ENCODE measurements at regions not wholly inside any gene's neighbourhood (a gene's known extent, or its start where the extent isn't known, plus 50 kb on each side); places are given as distances from the start of the nearest gene placed in this dataset.
"Not testable (repeated sequence)": the region's sequence is repeated elsewhere in the genome, so short reads cannot be mapped to it uniquely, and the experiment has no call there.

GRCh38 chr14:37787879-37788494 lies 192.6 kb downstream of the TTC6 start:
- no peak for DNase-seq

GRCh38 chr14:37791384-37792036 lies 196.1 kb downstream of the TTC6 start:
- no peak for DNase-seq

GRCh38 chr14:37792124-37792523 lies 196.7 kb downstream of the TTC6 start:
- DNase-seq, result no peak

- no peak for DNase-seq
Observed at GRCh38 chr14:37796703-37797416, 201.4 kb downstream of the TTC6 start.

- no peak for DNase-seq
Observed at GRCh38 chr14:37797675-37798074, 202.2 kb downstream of the TTC6 start.

- DNase-seq, result no peak
Observed at GRCh38 chr14:37807722-37808121, 212.3 kb downstream of the TTC6 start.

GRCh38 chr14:37810094-37810801 lies 214.8 kb downstream of the TTC6 start:
- no peak for DNase-seq

- DNase-seq, result no peak
Observed at GRCh38 chr14:37813732-37814131, 218.3 kb downstream of the TTC6 start.

- no peak for DNase-seq
Observed at GRCh38 chr14:37816135-37816534, 220.7 kb downstream of the TTC6 start.

GRCh38 chr14:37816743-37817295 lies 221.4 kb downstream of the TTC6 start:
- DNase-seq, result no peak

GRCh38 chr14:37819155-37820015 lies 224.0 kb downstream of the TTC6 start:
- no peak for DNase-seq

GRCh38 chr14:37820810-37821209 lies 225.4 kb downstream of the TTC6 start:
- not testable (repeated sequence) for DNase-seq

- no peak for DNase-seq
Observed at GRCh38 chr14:37824939-37825712, 229.7 kb downstream of the TTC6 start.

GRCh38 chr14:37826869-37827268 lies 231.4 kb downstream of the TTC6 start:
- DNase-seq, result no peak

GRCh38 chr14:37830271-37830670 lies 234.8 kb downstream of the TTC6 start:
- no peak for DNase-seq

- no peak for DNase-seq
Observed at GRCh38 chr14:37834275-37834674, 238.8 kb downstream of the TTC6 start.

GRCh38 chr14:37838778-37839177 lies 243.3 kb downstream of the TTC6 start:
- DNase-seq, result not testable (repeated sequence)

GRCh38 chr14:37841039-37841438 lies 245.6 kb downstream of the TTC6 start:
- not testable (repeated sequence) for DNase-seq

GRCh38 chr14:37842106-37842505 lies 246.7 kb downstream of the TTC6 start:
- DNase-seq, result no peak

- DNase-seq, result no peak
Observed at GRCh38 chr14:37843954-37844607, 248.7 kb downstream of the TTC6 start.

GRCh38 chr14:37844614-37845013 lies 249.2 kb downstream of the TTC6 start:
- no peak for DNase-seq
